ENCODE measurements at regions not wholly inside any gene's neighbourhood (a gene's known extent, or its start where the extent isn't known, plus 50 kb on each side); places are given as distances from the start of the nearest gene placed in this dataset.

DNA sequence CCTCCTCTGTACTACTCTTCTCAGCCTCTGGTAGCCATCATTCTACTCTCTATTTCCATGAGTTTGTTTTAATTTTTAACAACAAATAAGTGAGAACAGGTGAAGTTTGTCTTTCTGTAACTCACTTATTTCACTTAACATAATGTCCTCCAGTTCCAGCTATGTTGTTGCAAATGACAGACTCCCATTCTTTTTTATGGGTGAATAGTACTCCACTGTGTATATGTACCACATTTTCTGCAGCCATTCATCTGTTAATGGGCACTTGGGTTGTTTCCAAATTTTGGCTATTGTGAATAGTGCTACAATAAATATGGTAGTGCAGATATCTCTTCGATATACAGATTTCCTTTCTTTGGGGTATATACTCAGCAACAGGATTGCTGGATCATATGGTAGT lies 73.7 kb upstream of the TNFRSF21 start:
- no peak for ATAC-seq (replicated peaks in 6 of 8)
- Histone ChIP-seq H3K4me3 (no peak overlapping the region), H3K27ac (no peak overlapping the region), H3K4me1 (replicated peaks in 1 of 2) (no peaks in the 10 kb centered on the region)
- WGBS, 10 experiments: 17 to 100% (median 83%) methylated on average over 1 of the region's 1 CpG; no CpG with 5 or more reads in 2 of the 10 experiments
- in situ Hi-C loops (cut with MboI; ENCODE audit: low pct_unique_long_range_greater_than_20kb in 2 of 9, low sequenced_read_pairs in 9 of 9, unreplicated experiment in 9 of 9): no loop called here

DNA sequence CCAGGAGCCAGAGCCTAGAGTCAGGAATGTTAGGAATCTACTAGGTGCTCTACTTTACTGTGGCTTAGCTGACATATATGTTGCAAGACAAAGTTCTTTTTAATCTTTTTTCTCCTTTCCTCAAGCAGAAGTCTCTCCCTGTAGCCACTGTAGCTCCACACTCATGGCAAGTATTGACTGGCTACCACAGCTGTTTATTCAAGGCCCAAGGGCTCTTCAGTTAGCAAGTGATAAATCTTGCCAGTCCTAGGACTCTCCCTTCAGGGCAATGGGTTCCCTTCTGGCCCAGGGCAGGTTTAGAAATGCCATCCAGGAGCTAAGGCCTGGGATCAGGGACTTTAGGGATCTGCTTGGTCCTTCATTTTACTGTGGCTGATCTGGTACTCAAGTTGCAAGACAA lies 82.0 kb upstream of the TNFRSF21 start:
- no peaks in the 10 kb centered on the region for H3K4me1 ChIP-seq (replicated peaks in 1 of 2)
- no peak for ATAC-seq (replicated peaks in 6 of 8)
- no peak overlapping the region for H3K27ac ChIP-seq
- in situ Hi-C loops (cut with MboI; ENCODE audit: low pct_unique_long_range_greater_than_20kb in 2 of 9, low sequenced_read_pairs in 9 of 9, unreplicated experiment in 9 of 9): no loop called here
- no peak overlapping the region for H3K4me3 ChIP-seq

DNA sequence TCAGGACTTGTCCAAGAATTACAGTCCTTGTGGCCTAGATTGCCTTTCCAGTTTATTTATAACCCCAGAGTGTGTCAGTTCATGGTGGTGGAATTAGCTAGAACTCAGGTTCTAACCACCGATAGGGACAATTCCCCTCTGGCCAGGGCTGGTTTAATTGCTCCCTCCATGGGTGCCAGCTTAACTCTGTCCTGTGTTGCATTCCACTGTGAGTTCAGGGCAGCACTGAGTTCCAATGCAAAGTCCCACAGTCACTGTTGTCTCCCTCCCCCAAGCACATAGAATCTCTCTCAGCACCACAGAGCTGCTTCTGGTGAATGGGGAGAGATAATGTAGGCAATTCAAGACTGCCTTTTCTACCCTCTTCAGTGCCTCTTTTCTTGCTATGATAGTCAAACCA lies 82.5 kb upstream of the TNFRSF21 start:
- WGBS, 10 experiments: 40 to 83% methylated on average over 1 of the region's 1 CpG; no CpG with 5 or more reads in 8 of the 10 experiments
- in situ Hi-C loops (cut with MboI; ENCODE audit: low pct_unique_long_range_greater_than_20kb in 2 of 9, low sequenced_read_pairs in 9 of 9, unreplicated experiment in 9 of 9): no loop called here
- Histone ChIP-seq H3K4me1 (replicated peaks in 1 of 2) (no peaks in the 10 kb centered on the region), H3K4me3 (no peak overlapping the region), H3K27ac (no peak overlapping the region)
- no peak for ATAC-seq (replicated peaks in 6 of 8)

DNA sequence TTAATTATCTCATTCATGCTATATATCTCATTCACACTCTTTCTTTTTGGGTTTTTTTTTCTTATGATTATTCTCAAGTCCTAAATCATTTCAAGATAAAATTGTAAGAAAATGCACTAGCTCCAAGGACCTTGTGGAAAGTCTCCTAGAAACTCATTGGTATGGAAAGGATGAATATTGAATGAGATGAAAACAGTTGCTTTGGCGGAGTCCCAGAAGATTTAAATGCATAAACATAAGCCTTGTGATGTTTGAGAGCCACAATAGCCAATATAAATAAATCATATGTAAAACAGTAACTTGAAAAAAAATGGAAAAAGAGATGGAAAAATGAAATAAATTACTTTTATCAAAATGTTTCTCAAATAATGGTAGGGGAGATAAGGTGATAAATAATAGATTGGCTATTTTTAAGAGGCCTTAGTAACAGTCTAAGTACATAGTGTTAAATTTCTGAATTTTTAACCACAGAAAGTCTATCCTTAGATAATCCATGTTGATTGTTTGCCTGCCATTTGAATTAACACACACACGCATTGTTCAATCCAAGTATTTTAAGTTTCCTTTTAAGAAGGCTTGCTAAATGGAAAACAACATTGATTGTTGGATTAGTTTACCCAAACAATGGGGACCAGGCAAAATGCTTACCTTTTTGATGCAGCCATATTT lies 81.1 kb upstream of the CD2AP start:
- H3K4me3 ChIP-seq: no peak overlapping the region
- in situ Hi-C loops (cut with MboI; ENCODE audit: low pct_unique_long_range_greater_than_20kb in 2 of 9, low sequenced_read_pairs in 9 of 9, unreplicated experiment in 9 of 9): no loop called here
- peak in 3 of 8 experiments; percentile 63 to 90 (median 76) for ATAC-seq (replicated peaks in 6 of 8)
- H3K4me1 ChIP-seq (replicated peaks in 1 of 2): peaks cover 0 to under 1% of the 10 kb centered on the region in 2 donors
- H3K27ac ChIP-seq: no peak overlapping the region
- 0 to 100% (median 96%) methylated on average over 1 to 2 of the region's 2 CpGs for WGBS, 10 experiments

DNA sequence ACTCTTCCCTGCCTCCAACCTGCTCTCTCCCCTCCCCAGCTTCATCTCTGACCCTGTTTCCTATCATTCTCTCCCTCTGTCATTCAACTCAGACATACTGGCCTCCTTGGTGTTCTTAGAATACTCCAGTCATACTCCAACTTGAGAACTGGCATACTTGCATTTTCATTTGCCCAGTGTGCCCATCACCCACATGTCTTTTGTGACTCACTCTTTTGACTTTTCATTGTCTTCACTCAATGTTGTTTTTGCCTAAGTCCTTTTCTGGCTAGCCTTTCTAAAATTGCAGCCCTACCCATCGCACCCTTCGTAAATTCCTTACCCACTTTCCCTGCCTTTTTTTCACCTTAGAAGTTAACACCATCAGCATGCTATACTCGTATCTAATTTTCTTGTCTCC lies 77.0 kb upstream of the CD2AP start:
- Histone ChIP-seq H3K27ac (no peak overlapping the region), H3K4me1 (replicated peaks in 1 of 2) (peaks cover 0 to 10% of the 10 kb centered on the region in 2 donors), H3K4me3 (no peak overlapping the region)
- in situ Hi-C loops (cut with MboI; ENCODE audit: low pct_unique_long_range_greater_than_20kb in 2 of 9, low sequenced_read_pairs in 9 of 9, unreplicated experiment in 9 of 9): loop anchor here in 3 of 9 experiments (25.0 kb wide), 3 partner anchors 212 to 387 kb away; partner anchors contain the start of gene OPN5 (in 1 of the 3)
- ATAC-seq (replicated peaks in 6 of 8): no peak
- 62 to 100% (median 84%) methylated on average over 1 to 3 of the region's 3 CpGs for WGBS, 10 experiments

DNA sequence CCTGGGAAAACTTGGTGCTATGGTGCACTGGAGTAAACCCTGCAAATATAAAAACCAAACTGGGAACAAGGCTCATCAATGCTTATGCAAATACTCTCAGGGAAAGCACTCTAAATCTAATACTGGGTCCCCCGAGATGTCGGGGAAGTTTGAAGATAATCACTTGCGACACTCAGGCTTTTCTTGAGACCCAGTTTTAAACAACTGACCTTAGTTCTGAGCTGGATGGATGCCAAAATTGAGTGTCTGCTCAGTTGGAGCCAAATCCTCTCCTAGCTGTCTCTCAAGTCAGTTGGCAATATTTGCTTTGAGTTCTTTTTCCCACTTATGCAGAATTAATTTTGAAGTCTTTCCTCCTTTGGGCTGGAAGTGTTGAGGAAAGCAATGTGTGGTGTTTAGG lies 75.5 kb upstream of the CD2AP start:
- Histone ChIP-seq H3K4me1 (replicated peaks in 1 of 2) (peaks cover 0 to 10% of the 10 kb centered on the region in 2 donors), H3K27ac (no peak overlapping the region), H3K4me3 (no peak overlapping the region)
- no peak for ATAC-seq (replicated peaks in 6 of 8)
- WGBS, 10 experiments: 58 to 100% (median 87%) methylated on average over 1 to 3 of the region's 3 CpGs
- in situ Hi-C loops (cut with MboI; ENCODE audit: low pct_unique_long_range_greater_than_20kb in 2 of 9, low sequenced_read_pairs in 9 of 9, unreplicated experiment in 9 of 9): loop anchor here in 3 of 9 experiments (25.0 kb wide), 3 partner anchors 210 to 385 kb away; partner anchors contain the start of gene OPN5 (in 1 of the 3)

DNA sequence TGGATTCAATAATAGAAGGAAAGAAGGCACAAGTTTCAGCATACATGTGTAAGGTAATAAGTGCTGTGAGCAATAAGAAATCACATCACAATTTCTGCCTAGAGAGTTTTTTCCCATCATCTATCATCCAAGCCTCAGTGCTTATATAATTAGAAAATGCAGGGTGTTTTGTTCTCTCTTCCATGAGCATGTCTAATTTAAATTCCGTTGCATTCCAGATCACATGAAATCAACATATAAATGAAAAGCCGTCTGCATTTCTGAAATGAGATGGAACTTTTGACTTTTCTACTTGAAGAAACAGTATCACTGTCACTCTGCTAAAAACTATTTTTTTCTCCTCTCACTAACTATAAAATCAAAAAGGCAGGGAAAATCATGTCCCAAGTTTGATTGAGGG lies 74.5 kb upstream of the CD2AP start:
- in situ Hi-C loops (cut with MboI; ENCODE audit: low pct_unique_long_range_greater_than_20kb in 2 of 9, low sequenced_read_pairs in 9 of 9, unreplicated experiment in 9 of 9): loop anchor here in 3 of 9 experiments (25.0 kb wide), 3 partner anchors 209 to 384 kb away; partner anchors contain the start of gene OPN5 (in 1 of the 3)
- 13 to 85% (median 21%) methylated on average over 1 to 2 of the region's 2 CpGs for WGBS, 10 experiments
- ATAC-seq (replicated peaks in 6 of 8): no peak
- Histone ChIP-seq H3K4me1 (replicated peaks in 1 of 2) (peaks cover 0 to 10% of the 10 kb centered on the region in 2 donors), H3K27ac (no peak overlapping the region), H3K4me3 (no peak overlapping the region)

DNA sequence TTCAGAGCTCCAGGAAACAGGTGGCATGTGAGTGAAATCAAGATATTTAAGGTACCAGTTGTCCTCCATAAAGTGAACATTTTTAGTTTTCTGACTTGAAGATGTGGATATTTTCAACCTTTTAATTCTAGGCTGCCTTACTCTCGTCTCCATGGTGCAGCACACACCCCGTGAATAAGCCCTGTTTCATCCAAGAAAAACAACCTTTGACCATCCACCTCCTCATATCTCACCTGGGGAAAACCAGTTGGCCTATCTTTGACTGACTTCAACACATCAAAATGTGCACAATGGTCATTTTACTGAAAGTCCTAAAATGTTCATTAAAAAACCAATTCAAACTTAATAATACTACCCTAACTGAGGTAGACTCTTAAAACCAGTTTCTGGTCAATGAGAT lies 73.8 kb upstream of the CD2AP start:
- no peak overlapping the region for H3K4me3 ChIP-seq
- no peak for ATAC-seq (replicated peaks in 6 of 8)
- no peak overlapping the region for H3K27ac ChIP-seq
- WGBS, 10 experiments: 44 to 60% (median 51%) methylated on average over 2 of the region's 2 CpGs; no CpG with 5 or more reads in 7 of the 10 experiments
- in situ Hi-C loops (cut with MboI; ENCODE audit: low pct_unique_long_range_greater_than_20kb in 2 of 9, low sequenced_read_pairs in 9 of 9, unreplicated experiment in 9 of 9): loop anchor here in 3 of 9 experiments (25.0 kb wide), 3 partner anchors 208 to 384 kb away; partner anchors contain the start of gene OPN5 (in 1 of the 3)
- H3K4me1 ChIP-seq (replicated peaks in 1 of 2): peaks cover 0 to 10% of the 10 kb centered on the region in 2 donors

DNA sequence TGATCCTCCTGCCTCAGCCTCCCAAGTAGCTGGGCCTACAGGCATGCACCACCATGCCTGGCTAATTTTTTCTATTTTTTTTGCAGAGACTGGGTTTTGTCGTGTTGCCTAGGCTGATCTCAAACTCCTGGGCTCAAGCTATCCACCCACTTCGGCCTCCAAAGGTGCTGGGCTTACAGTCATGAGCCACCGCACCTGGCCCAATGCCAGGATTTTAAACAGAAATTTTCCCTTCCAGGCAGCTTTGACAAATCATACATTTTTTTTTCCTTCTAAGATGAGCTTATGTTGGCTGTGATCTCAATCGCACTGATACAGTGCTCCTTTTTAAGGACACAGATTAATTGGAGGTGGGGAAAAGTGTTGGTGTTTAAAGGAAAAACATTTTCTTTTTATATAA lies 73.2 kb upstream of the CD2AP start:
- WGBS, 10 experiments: 33 to 100% (median 90%) methylated on average over 1 to 4 of the region's 4 CpGs; no CpG with 5 or more reads in 1 of the 10 experiments
- Histone ChIP-seq H3K4me3 (no peak overlapping the region), H3K4me1 (replicated peaks in 1 of 2) (peaks cover 0 to 10% of the 10 kb centered on the region in 2 donors), H3K27ac (no peak overlapping the region)
- in situ Hi-C loops (cut with MboI; ENCODE audit: low pct_unique_long_range_greater_than_20kb in 2 of 9, low sequenced_read_pairs in 9 of 9, unreplicated experiment in 9 of 9): loop anchor here in 3 of 9 experiments (25.0 kb wide), 3 partner anchors 208 to 383 kb away; partner anchors contain the start of gene OPN5 (in 1 of the 3)
- ATAC-seq (replicated peaks in 6 of 8): no peak

DNA sequence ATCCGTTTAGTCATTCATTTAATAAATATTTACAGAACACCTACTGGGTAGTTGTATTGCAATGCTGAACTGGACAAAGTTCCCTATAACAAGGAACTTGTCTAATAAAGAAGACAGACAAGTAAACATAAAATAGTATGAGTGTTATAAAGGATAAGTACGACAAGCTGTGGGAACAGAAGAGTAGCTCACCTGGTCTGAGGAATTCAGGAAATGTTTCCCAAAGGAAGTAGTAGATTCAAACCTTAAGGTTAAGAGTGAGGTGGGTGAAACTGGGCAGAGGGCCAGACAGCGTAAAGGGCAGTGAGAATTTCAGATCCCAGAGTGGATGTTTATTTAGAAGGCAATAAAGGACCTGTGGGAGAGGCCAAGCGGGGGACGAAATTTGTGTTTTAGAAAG lies 72.3 kb upstream of the CD2AP start:
- H3K4me3 ChIP-seq: no peak overlapping the region
- no peak for ATAC-seq (replicated peaks in 6 of 8)
- WGBS, 10 experiments: 46 to 80% (median 56%) methylated on average over 3 to 5 of the region's 5 CpGs; no CpG with 5 or more reads in 1 of the 10 experiments
- in situ Hi-C loops (cut with MboI; ENCODE audit: low pct_unique_long_range_greater_than_20kb in 2 of 9, low sequenced_read_pairs in 9 of 9, unreplicated experiment in 9 of 9): loop anchor here in 3 of 9 experiments (25.0 kb wide), 3 partner anchors 207 to 382 kb away; partner anchors contain the start of gene OPN5 (in 1 of the 3)
- H3K27ac ChIP-seq: no peak overlapping the region
- peaks cover 0 to 10% of the 10 kb centered on the region in 2 donors for H3K4me1 ChIP-seq (replicated peaks in 1 of 2)

DNA sequence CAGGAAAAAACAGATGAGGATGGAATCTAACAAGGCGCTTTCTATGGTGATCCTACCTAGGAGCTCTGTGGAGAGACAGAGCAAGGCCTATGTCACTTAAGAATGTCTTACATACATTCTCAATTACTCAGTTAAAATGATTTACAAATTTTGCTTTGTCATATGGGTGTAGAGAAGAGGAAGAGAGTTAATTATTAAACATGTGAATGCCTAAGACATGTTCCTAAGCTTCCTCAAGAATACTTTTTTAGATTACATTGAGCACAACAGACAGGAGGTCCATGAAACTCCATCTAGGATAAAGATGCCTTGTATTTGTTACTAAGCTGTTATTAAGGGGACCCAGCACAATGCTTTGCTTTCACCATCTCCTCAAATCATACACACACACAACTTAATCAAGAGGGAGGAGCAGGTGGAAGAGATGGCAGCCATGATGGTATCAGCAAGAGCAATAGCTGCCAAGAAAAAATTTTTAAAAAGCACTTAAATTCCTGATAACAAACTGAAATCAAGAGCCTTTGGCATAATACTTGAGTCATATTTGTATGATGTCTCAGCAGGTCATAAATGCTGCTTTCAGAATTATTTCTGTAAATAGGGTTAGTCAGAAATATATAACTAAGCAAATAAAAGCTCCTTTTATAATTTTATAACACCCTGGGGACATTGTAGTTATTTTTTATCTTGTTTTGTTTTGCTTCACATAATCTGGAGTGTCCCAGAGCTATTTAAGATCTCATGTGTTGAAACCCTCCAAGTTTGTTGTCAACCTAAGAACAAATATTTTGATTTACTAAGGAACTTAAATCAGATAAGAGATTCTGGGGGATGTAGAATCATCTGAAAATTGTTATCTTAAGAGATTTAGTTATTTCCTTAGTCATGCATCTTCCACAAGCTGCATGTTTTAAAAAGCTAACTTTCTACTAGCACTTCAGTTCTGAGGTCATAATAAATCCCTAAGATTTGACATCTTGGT lies 70.0 kb upstream of the CD2AP start:
- in situ Hi-C loops (cut with MboI; ENCODE audit: low pct_unique_long_range_greater_than_20kb in 2 of 9, low sequenced_read_pairs in 9 of 9, unreplicated experiment in 9 of 9): loop anchor here in 3 of 9 experiments (25.0 kb wide), 3 partner anchors 205 to 380 kb away; partner anchors contain the start of gene OPN5 (in 1 of the 3)
- Histone ChIP-seq H3K4me1 (replicated peaks in 1 of 2) (peaks cover 0 to 3% of the 10 kb centered on the region in 2 donors), H3K27ac (no peak overlapping the region), H3K4me3 (no peak overlapping the region)
- 73 to 100% (median 100%) methylated on average over 1 of the region's 1 CpG; no CpG with 5 or more reads in 4 of the 10 experiments for whole genome bisulfite sequencing, 10 experiments
- no peak for ATAC-seq (replicated peaks in 6 of 8)

DNA sequence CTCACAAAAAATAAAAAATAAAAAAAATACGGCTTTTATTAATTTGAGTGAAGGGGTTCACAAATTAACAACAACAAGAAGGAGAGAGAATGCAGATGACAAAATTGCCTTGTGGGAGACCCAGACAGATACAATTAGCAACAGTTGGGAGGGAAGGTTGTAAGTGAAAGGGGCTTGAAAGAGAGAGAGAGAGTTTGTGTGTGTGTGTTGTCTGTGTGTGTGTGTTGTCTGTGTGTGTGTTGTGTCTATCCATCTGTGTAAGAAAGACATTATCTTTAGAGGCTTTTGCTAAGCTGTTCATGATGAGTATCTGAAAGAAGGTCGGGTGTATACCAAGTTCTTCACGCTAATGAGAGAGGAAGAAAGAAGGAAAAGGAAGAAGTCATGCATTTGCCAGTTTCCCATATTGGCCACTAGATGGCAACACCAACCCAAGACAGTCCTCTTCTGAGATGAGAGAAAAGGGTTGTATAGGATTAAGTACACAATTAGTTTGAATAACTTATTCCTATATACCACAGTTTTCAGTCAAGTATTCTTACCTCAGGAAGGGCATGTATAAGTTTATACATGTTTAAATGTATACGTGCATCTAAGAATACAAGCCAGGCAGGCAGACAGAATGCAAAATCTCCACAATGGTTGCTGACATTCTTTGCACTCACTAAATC lies 63.7 kb upstream of the CD2AP start:
- Histone ChIP-seq H3K4me1 (replicated peaks in 1 of 2) (no peaks in the 10 kb centered on the region), H3K27ac (no peak overlapping the region), H3K4me3 (no peak overlapping the region)
- ATAC-seq (replicated peaks in 6 of 8): peak; percentile 52 to 94 (median 73)
- 0 to 60% (median 11%) methylated on average over 2 to 4 of the region's 4 CpGs; no CpG with 5 or more reads in 2 of the 10 experiments for WGBS, 10 experiments
- in situ Hi-C loops (cut with MboI; ENCODE audit: low pct_unique_long_range_greater_than_20kb in 2 of 9, low sequenced_read_pairs in 9 of 9, unreplicated experiment in 9 of 9): loop anchor here in 3 of 9 experiments (25.0 kb wide), 3 partner anchors 198 to 373 kb away; partner anchors contain the start of gene OPN5 (in 1 of the 3)
